Activated naive CD8-positive, alpha-beta T cell treated with anti-CD3 and anti-CD28 coated beads, Interleukin-2, amount 50 U/mL, for 24 hours (primary cell): ENCODE measurements at regions not wholly inside any gene's neighbourhood (a gene's known extent, or its start where the extent isn't known, plus 50 kb on each side); places are given as distances from the start of the nearest gene placed in this dataset.

Experiments
- ATAC-seq: fragments of 150-1000 bp; cut with Tn5 transposase; one replicate; pipeline ENCODE4 v1.10.0; 2021
- DNase-seq: peaks from one replicate; pipeline ENCODE4 v3.0.0; 2021
- H3K27ac Mint-ChIP-seq: one replicate; pipeline ENCODE4 v1.8.0; 2021; ENCODE audit warnings: mild to moderate bottlenecking, mixed read lengths
- H3K27me3 Mint-ChIP-seq: one replicate; pipeline ENCODE4 v1.8.0; 2021; ENCODE audit warnings: mixed read lengths
- H3K36me3 Mint-ChIP-seq: one replicate; pipeline ENCODE4 v1.8.0; 2021; ENCODE audit warnings: low read depth, mixed read lengths
- H3K4me1 Mint-ChIP-seq: one replicate; pipeline ENCODE4 v1.8.0; 2021; ENCODE audit warnings: mixed read lengths
- H3K4me3 Mint-ChIP-seq: one replicate; pipeline ENCODE4 v1.8.0; 2021; ENCODE audit warnings: mild to moderate bottlenecking, moderate library complexity, mixed read lengths
- H3K9me3 Mint-ChIP-seq: one replicate; pipeline ENCODE4 v1.8.0; 2021; ENCODE audit warnings: mixed read lengths

DNA sequence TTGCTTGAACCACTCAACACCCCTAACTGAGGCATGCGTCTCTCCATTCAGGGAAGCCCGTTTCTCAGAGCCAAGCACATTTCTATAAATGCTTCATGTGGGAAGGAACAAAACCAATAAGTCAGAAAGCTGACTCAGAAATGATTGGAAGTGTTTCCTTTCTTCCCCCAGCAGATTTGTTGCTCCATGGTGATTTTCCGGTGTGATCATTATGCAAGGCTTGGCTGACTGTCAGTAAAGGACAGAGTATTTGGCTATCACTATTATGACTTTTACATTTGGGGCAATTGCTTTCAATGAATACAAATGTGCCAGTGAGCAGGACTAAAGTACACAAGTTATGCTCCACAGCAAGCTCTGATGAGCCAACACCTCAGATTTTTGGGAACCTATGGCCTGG, 53.3 kb upstream of the ZC3H11B start:
- no peak overlapping the region for H3K27ac Mint-ChIP-seq
- H3K27me3 Mint-ChIP-seq: peaks cover 10% of the 10 kb centered on the region
- no peak overlapping the region for H3K4me3 Mint-ChIP-seq
- H3K9me3 Mint-ChIP-seq: no peaks in the 10 kb centered on the region
- ATAC-seq (no peak), DNase-seq (no peak)
- no peaks in the 10 kb centered on the region for H3K4me1 Mint-ChIP-seq
- H3K36me3 Mint-ChIP-seq: no peaks in the 10 kb centered on the region

GRCh38 chr1:219665089-219665488, 52.2 kb upstream of the ZC3H11B start:
- Mint-ChIP-seq H3K4me3 (no peak overlapping the region), H3K4me1 (no peaks in the 10 kb centered on the region), H3K36me3 (no peaks in the 10 kb centered on the region), H3K27me3 (peaks cover 12% of the 10 kb centered on the region), H3K27ac (no peak overlapping the region), H3K9me3 (no peaks in the 10 kb centered on the region)
- DNase-seq: no peak
- no peak for ATAC-seq

DNA sequence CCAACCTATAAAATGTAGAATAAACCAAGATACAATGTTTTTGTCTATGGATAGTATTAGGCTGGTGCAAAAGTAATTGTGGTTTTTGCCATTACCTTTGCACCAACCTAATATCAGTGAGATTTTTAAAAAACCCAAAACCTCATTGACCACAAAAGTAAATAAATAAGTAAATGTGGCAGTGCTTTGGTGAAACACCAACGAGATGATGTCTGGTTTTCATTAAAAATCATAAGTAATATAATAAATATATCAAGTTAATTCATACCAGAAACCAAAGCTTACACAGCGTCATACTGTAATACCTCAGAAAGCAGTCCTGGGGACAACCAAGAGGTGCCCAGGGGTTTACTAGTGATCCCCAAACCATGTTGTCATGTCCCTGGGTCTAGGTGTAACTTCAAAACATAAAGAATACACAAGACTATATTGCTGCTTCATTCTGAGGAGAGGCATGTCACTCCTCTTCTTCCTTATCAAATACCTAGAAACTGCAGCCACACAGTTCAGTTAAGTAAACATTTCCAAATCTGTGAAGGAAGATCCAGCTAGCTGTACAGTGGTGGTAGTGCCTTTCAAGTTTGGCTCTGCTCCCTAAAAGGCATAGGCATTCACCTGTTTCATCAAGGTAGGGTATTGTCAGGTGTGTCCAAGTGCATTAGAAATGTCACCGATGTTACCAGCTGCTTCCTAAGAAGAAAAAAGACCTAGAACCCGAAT, 51.6 kb upstream of the ZC3H11B start:
- Mint-ChIP-seq H3K36me3 (no peaks in the 10 kb centered on the region), H3K9me3 (no peaks in the 10 kb centered on the region), H3K27me3 (peaks cover 12% of the 10 kb centered on the region), H3K4me1 (no peaks in the 10 kb centered on the region), H3K27ac (no peak overlapping the region), H3K4me3 (no peak overlapping the region)
- ATAC-seq (no peak), DNase-seq (no peak)
